ENCODE measurements at regions not wholly inside any gene's neighbourhood (a gene's known extent, or its start where the extent isn't known, plus 50 kb on each side); places are given as distances from the start of the nearest gene placed in this dataset.

GRCh38 chr11:26904132-26904531 lies 89.8 kb upstream of the FIBIN start (continued):
- TF ChIP-seq REST (IDR thresholded peaks at IDR 0.05; ENCODE audit: low read depth) = no peak
- no peak for TF ChIP-seq FOSL1 (IDR thresholded peaks at IDR 0.05; ENCODE audit: low read depth)
- TF ChIP-seq ELF1 (IDR thresholded peaks at IDR 0.05; ENCODE audit: borderline replicate concordance, low read depth) = no peak
- no peak for TF ChIP-seq POLR2A (IDR thresholded peaks at IDR 0.05; ENCODE audit: borderline replicate concordance, extremely low read depth, insufficient read depth, insufficient read length)
- no peak for TF ChIP-seq ZNF274 (IDR thresholded peaks at IDR 0.05; ENCODE audit: low read depth, low read length)

- ChIA-PET POLR2A (no interaction called here), CTCF (no interaction called here), RAD21 (ENCODE audit: low non-redundant PET in 1 of 2, low total read pairs in 2 of 2, uncharacterized antibody in 2 of 2, unreplicated experiment in 2 of 2) (no interaction called here)
- no peak overlapping the region for H3K9ac ChIP-seq (ENCODE audit: low read length)
- H3K27me3 ChIP-seq (ENCODE audit: insufficient read depth, low read length) = no peaks in the 10 kb centered on the region
- intact Hi-C loops (cut with micrococcal nuclease) = no loop called here
- H3K27ac ChIP-seq (ENCODE audit: low read depth, low read length) = no peak overlapping the region
- peaks cover 0 to 4% of the 10 kb centered on the region in 2 experiments; a peak in 1 of 4 replicates for H3K9me3 ChIP-seq (ENCODE audit: control insufficient read depth in 1 of 2, insufficient read depth in 1 of 2, low read depth in 1 of 2, low read length in 2 of 2)
- no peak overlapping the region for H2AFZ ChIP-seq (ENCODE audit: low read depth, low read length, poor library complexity, severe bottlenecking)
- H3K9me2 ChIP-seq (ENCODE audit: insufficient read depth) = no peaks in the 10 kb centered on the region
- H3K4me1 ChIP-seq (ENCODE audit: control insufficient read depth in 1 of 2, insufficient read depth in 2 of 2, low read length in 2 of 2) = no peaks in the 10 kb centered on the region
- H3K4me3 ChIP-seq (replicated peaks in 1 of 2; ENCODE audit: low read depth in 1 of 2, low read length in 2 of 2) = no peak overlapping the region
- H4K20me1 ChIP-seq (ENCODE audit: insufficient read depth) = no peaks in the 10 kb centered on the region
- ATAC-seq (no peak), DNase-seq (ENCODE audit: low read depth, low spot score) (no peak)
- no TSS peak for BruUV-seq (replicated peaks)
- H3K4me2 ChIP-seq (ENCODE audit: low read length) = no peak overlapping the region
- H3K79me2 ChIP-seq (ENCODE audit: insufficient read depth, low read length) = no peaks in the 10 kb centered on the region
- no peaks in the 10 kb centered on the region for H3K36me3 ChIP-seq (ENCODE audit: control insufficient read depth in 1 of 2, insufficient read depth in 2 of 2, low read length in 2 of 2)
- TF ChIP-seq ELF1 (IDR thresholded peaks at IDR 0.05; ENCODE audit: borderline replicate concordance, low read depth) = no peak
- no peak for TF ChIP-seq MAX (IDR thresholded peaks at IDR 0.05)
- TF ChIP-seq EGR1 (IDR thresholded peaks at IDR 0.05; ENCODE audit: low read depth) = no peak
- no peak for TF ChIP-seq SRF (IDR thresholded peaks at IDR 0.05; ENCODE audit: low read depth)
- no peak for TF ChIP-seq SP1 (IDR thresholded peaks at IDR 0.05; ENCODE audit: low read depth)
- TF ChIP-seq YY1 (IDR thresholded peaks at IDR 0.05; ENCODE audit: extremely low read depth, insufficient replicate concordance, low read depth, low read length) = no peak
- no peak for TF ChIP-seq POLR2AphosphoS5 (IDR thresholded peaks at IDR 0.05; ENCODE audit: low read depth, low read length)
- no peak for TF ChIP-seq ZNF274 (IDR thresholded peaks at IDR 0.05; ENCODE audit: low read depth, low read length)
- no peak for TF ChIP-seq ZBTB33 (IDR thresholded peaks at IDR 0.05; ENCODE audit: extremely low read depth, insufficient replicate concordance, low read length)
- no peak for TF ChIP-seq TCF7L2 (IDR thresholded peaks at IDR 0.05; ENCODE audit: borderline replicate concordance, extremely low read depth, insufficient read depth, insufficient read length)
- no peak for TF ChIP-seq POLR2A (IDR thresholded peaks at IDR 0.05; ENCODE audit: borderline replicate concordance, extremely low read depth, insufficient read depth, insufficient read length)
- TF ChIP-seq ATF3 (IDR thresholded peaks at IDR 0.05) = no peak
- TF ChIP-seq CBX3 (IDR thresholded peaks at IDR 0.05; ENCODE audit: low read depth) = no peak
- TF ChIP-seq REST (IDR thresholded peaks at IDR 0.05; ENCODE audit: low read depth) = no peak
- no peak for TF ChIP-seq RAD21 (IDR thresholded peaks at IDR 0.05; ENCODE audit: low read depth)
Measured at GRCh38 chr11:26904801-26905200, 89.1 kb upstream of the FIBIN start.

Data from HCT116 (cell line).